Effector CD8-positive, alpha-beta T cell (primary cell): ENCODE measurements at regions not wholly inside any gene's neighbourhood (a gene's known extent, or its start where the extent isn't known, plus 50 kb on each side); places are given as distances from the start of the nearest gene placed in this dataset.

ENCODE experiments used
- DNase-seq: peaks from one replicate; lab custom pipeline; 2025; lab: John Stamatoyannopoulos, UW

- no peak for DNase-seq
Measured at GRCh38 chr10:129323879-129324278, 143.2 kb upstream of the MGMT start.

DNA sequence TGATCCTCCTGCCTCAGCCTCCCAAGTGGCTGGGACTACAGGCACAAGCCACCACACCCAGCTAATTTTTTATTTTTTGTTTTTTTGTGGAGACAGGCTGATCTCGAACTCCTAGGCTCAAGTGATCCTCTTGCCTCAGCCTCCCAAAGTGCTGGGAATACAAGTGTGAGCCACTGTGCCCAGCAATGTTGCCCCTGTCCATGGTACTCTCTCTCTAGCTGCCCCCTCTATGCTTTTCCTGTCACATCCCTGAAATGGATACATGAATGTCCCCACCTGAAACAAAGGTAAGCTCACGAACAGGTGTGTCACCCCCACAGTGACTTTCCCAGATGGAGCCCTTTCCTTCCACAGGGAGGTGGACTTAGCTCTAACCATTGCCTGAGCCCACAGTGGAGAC is 141.1 kb upstream of the MGMT start:
- DNase-seq: no peak

DNA sequence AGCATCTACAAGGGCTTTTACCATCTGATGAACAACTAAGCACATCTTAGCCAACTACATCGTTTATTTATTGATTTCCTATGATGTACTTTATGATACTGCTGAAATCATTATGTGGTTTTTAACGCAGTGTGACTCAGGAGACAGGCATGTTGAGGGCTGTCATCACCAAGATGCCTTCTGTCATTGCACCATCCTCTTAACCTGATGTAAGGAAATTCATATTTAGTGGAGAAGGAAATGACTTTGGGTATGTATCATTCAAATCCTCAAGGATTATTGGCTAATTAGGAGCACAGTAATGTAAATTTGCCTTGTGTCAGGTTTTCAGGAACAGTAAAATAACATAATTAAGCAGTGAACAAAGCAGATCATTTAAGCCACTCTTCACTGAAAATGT is 138.5 kb upstream of the MGMT start:
- DNase-seq: no peak

GRCh38 chr10:129329385-129330055 is 137.5 kb upstream of the MGMT start:
- DNase-seq: no peak

DNA sequence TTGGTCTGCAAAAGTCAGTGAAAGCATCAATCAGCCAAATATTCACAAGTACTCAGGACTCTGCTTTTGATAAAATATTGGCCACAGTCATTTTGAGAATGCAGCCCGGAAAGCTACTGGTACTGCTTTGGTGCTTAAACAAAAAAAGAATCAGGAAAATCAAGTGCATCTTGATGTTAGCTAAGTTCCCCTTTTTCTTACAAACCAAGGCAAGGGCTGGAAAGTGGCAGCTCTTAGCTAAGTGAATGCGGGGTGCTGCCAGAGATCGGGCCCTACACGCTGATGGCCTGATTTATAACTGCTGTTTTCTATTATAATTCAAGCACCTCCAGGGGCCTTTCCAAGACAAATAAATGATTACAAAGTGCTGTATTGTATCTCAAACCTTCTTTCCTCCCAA is 136.8 kb upstream of the MGMT start:
- DNase-seq: no peak

- DNase-seq: no peak
Measured at GRCh38 chr10:129331207-129331838, 135.7 kb upstream of the MGMT start.

GRCh38 chr10:129331839-129332220 is 135.2 kb upstream of the MGMT start:
- no peak for DNase-seq

DNA sequence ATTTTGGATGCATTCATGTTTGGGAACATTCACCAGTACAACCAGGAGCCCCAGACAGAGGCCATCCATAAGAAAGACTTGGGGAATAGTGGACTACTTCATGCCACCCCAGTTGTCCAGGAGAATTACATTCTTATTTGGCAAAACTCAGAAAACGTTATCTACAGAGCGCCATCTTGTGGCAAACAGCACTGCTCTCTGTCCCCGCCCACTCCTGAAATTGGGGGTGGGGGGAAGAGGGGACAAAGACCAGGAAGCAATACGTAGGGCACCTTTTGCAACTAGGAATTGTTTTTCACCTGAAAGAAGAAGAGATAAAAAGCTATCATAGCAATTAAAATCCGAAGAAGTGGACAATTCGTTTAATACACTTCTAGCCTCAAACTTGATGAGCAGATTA is 134.6 kb upstream of the MGMT start:
- DNase-seq: no peak

GRCh38 chr10:129333706-129334105 is 133.3 kb upstream of the MGMT start:
- DNase-seq: no peak

DNA sequence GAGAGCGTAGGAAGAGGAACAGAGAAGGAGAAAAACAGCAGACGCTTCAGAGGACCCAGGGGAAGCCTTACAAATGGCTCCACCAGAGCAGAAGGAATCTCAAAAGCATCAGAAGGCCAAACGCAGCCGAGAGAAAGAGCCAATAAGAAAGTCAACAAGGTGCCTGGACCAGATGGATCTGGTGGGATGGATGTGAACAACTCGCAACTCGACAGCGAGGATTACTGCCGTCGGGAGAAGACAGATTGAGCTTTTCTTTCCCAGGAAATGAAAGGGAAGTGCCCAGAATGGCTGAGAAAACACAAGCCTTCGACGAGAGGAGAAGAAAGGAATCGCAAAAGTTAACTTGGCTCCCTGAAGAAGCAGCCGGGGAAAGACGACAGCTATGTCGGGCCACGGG is 132.8 kb upstream of the MGMT start:
- no peak for DNase-seq

- no peak for DNase-seq
Measured at GRCh38 chr10:129335396-129335795, 131.6 kb upstream of the MGMT start.

GRCh38 chr10:129335942-129336341 is 131.1 kb upstream of the MGMT start:
- DNase-seq: no peak

DNA sequence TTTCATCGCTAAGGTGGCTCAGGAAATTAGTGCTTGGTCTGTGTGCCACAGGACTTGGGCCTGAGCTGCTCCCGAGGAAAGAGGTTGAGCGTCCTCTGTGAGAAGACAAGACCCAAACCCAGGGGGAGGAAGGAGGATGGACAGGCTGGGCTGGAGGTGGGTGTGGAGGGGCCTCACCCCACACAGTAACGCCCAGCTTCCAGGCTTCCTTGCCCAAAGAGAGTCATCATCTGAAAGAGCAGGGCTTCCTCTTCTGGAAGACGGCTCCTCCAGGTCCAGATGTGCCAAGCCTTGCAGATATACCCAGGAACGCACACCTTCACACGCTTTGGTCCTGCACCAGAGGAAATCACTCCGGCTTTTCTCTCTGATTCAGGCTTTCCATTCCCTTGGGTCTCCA is 127.8 kb upstream of the MGMT start:
- DNase-seq: no peak

GRCh38 chr10:129339841-129340240 is 127.2 kb upstream of the MGMT start:
- no peak for DNase-seq

GRCh38 chr10:129341087-129341486 is 126.0 kb upstream of the MGMT start:
- no peak for DNase-seq

DNA sequence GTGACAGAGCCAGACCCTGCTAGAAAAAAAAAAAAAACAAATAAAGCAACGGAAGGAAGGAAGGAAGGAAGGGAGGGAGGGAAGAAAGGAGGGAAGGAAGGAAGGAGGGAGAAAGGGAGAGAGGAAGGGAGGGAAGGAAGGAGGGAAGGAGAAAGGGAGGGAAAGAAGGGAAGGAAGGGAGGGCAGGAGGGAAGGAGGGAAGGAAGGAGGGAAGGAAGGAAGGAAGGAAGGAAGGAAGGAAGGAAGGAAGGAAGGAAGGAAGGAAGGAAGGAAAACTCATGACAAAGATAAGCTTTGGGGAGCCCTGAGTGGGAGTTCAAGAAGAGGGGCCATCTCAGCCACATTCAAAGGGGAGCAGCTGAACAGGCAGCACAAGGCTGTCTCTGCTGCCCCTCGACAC is 124.7 kb upstream of the MGMT start:
- DNase-seq: no peak

DNA sequence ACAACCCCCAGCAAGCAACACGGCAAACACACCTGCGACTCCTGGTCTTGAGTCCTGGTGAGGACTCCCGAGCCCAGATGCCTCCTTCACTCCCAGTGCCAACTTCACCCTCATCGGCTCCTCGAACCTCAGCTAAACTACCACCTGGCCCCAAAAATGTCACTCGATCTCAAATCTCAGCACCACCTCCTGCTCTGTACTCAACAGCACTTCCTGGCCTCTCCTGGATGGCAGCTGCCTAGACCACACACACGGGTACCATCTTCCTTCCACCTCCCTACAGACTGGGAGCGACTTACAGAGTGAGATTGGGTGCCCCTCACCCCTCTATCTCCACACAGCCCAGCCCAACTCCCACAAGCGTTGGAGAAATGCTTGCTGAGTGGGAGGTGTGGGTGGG is 123.9 kb upstream of the MGMT start:
- no peak for DNase-seq

DNA sequence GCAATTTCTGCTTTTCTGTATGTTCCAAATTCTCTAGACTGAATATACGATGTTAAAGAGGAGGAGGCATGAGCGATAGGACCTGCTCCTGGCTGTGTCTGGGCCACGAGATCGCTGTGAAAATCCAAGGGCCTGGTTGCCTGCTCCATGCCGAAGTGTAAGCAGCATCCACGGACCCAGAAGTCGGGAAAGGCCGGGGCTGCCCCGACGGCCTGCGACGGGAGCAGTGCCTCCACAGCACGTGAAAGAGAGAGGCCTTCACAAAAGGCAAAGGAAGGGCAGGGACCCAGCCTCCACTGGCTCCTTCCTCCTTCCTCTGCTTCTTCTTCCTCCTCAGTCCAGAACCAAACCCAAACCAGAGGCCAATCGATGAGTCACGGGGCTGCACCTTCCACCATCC is 122.9 kb upstream of the MGMT start:
- no peak for DNase-seq

- DNase-seq: no peak
Measured at GRCh38 chr10:129344731-129345355, 122.2 kb upstream of the MGMT start.

DNA sequence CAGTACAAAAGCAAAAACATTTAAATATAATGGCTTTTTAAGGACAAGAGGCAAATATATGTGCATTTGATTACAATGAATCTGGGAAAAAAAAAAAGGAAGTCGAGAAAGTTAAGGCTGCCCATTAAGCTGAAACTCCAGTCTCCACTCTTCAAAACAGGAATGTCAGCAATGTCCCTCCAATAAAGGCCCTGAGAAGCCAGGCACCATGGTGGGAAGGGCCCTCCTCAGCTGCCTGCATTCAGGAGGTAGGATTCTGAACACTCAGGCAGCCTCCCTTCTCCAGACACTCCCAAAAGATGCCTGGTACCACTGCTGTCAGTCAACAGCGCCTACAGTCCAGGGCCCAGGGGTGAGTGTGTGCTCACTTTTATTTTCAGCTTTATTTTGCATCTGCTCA is 121.3 kb upstream of the MGMT start:
- DNase-seq: no peak

GRCh38 chr10:129350690-129351089 is 116.4 kb upstream of the MGMT start:
- no peak for DNase-seq

GRCh38 chr10:129353101-129353500 is 113.9 kb upstream of the MGMT start:
- DNase-seq: no peak

DNA sequence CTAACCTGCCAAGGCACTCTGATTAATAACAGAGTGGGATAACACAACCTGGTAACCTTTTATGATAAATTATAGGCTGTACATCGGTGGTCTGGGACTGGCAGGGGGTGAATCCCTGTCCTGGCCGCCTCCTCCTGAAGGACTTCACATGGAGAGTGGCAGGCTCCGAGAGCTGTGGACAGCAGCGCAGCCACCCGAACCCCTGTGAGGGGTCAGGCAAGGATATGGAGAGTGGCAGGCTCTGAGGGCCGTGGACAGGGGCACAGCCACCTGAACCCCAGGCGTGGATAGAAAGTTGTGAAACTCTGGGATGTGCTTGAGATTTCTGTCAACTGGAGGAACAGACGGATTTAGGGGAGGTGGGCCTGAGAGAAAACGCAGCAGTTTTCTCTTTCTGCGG is 107.0 kb upstream of the MGMT start:
- no peak for DNase-seq
